K562 (cell line): ENCODE measurements at regions not wholly inside any gene's neighbourhood (a gene's known extent, or its start where the extent isn't known, plus 50 kb on each side); places are given as distances from the start of the nearest gene placed in this dataset.

Experiments used
- ATAC-seq: fragments of 200-7000 bp; cut with Tn5 transposase; 3 replicates; pipeline ENCODE4 v1.9.1; 2020; ENCODE audit warnings: moderate library complexity
- BruUV-seq: library from RNA; stranded (reverse); fragments of 400-500 nt; replicated peaks from 2 replicates; lab custom pipeline; 2021; lab: Mats Ljungman, UMichigan
- CTCF ChIA-PET: fragments of 300-600 bp; formaldehyde crosslinking; extraction: SDS; loops from one replicate; lab custom pipeline; 2021; ENCODE audit warnings: low intra/inter-chr PET ratio; lab: Yijun Ruan, JAX
- POLR2A ChIA-PET: fragments of 300-600, 350-650 bp; sonication (Branson Sonifier 250); formaldehyde crosslinking; extraction: SDS; loops from one replicate; lab custom pipeline; 2021; ENCODE audit warnings: antibody characterized with exemption, inconsistent platforms; lab: Yijun Ruan, JAX
- DNase-seq, 4 experiments: peaks; one replicate each; pipeline versions ENCODE4 v3.0.0 to v3.0.0-alpha.2; 2011 to 2018; ENCODE audit warnings: low spot score in 3 of 4, mixed read lengths in 3 of 4; ENCODE audit errors: extremely low read depth in 1 of 4
- FAIRE-seq: peaks from 2 replicates; lab custom pipeline; 2011; peaks lifted over from hg19 to GRCh38; lab: Jason Lieb, UNC
- H2AFZ ChIP-seq: 2 replicates; pipeline ENCODE4 v1.6.0; 2011; ENCODE audit warnings: low read depth, low read length, control low read depth, inconsistent platforms
- H3K27ac ChIP-seq: fragments of 200-600 bp; 3 replicates; pipeline ENCODE4 v1.8.0; 2011; ENCODE audit warnings: low read depth, mild to moderate bottlenecking, control low read depth, inconsistent platforms, low read length, moderate library complexity, mixed read lengths; ENCODE audit errors: extremely low read depth
- H3K27me3 ChIP-seq, 2 experiments: fragments of 300-600 bp in 1 of 2; 2 replicates in 1 of 2; 3 replicates in 1 of 2; pipeline versions ENCODE4 v1.6.0 to v1.8.0; 2011; ENCODE audit warnings: inconsistent platforms in 2 of 2, low read length in 2 of 2, mild to moderate bottlenecking in 1 of 2, mixed read lengths in 1 of 2, moderate library complexity in 1 of 2; ENCODE audit not compliant: control insufficient read depth in 2 of 2, insufficient read depth in 2 of 2
- H3K36me3 ChIP-seq: fragments of 300-600 bp; 3 replicates; pipeline ENCODE4 v1.8.0; 2011; ENCODE audit warnings: mild to moderate bottlenecking, low read length, inconsistent platforms; ENCODE audit not compliant: control insufficient read depth, insufficient read depth
- H3K4me1 ChIP-seq, 2 experiments: fragments of 200-600 bp in 1 of 2; replicated peaks in 1 of 2; 2 replicates in 1 of 2; 3 replicates in 1 of 2; pipeline versions ENCODE4 v1.5.1 to v1.8.0; 2011; ENCODE audit warnings: inconsistent platforms in 2 of 2, low read length in 2 of 2, mild to moderate bottlenecking in 1 of 2, mixed read lengths in 1 of 2, moderate library complexity in 1 of 2; ENCODE audit not compliant: control insufficient read depth in 2 of 2, insufficient read depth in 2 of 2
- H3K4me2 ChIP-seq: 2 replicates; pipeline ENCODE4 v1.6.1; 2011; ENCODE audit warnings: low read length, control low read depth, inconsistent platforms, mixed read lengths; ENCODE audit not compliant: insufficient read depth
- H3K4me3 ChIP-seq: fragments of 200-600 bp; sonication (generic), shearing (Covaris generic); 2 replicates; pipeline ENCODE4 v1.5.1; 2016; ENCODE audit warnings: control low read depth, inconsistent platforms
- H3K79me2 ChIP-seq: fragments of 200-600 bp; 3 replicates; pipeline ENCODE4 v1.8.0; 2011; ENCODE audit warnings: low read length, inconsistent platforms; ENCODE audit not compliant: control insufficient read depth, insufficient read depth
- H3K9ac ChIP-seq, 2 experiments: 2 replicates each; pipeline versions ENCODE4 v1.6.0 to v1.6.1; 2011; ENCODE audit warnings: low read depth in 2 of 2, low read length in 2 of 2, control low read depth in 1 of 2, inconsistent platforms in 1 of 2, mild to moderate bottlenecking in 1 of 2, mixed read lengths in 1 of 2; ENCODE audit not compliant: insufficient read depth in 1 of 2
- H3K9me1 ChIP-seq: one replicate; pipeline ENCODE4 v1.6.0; 2011; ENCODE audit warnings: inconsistent platforms, mild to moderate bottlenecking, low read length, moderate library complexity; ENCODE audit not compliant: control insufficient read depth, insufficient read depth
- H3K9me3 ChIP-seq: replicated peaks from 2 replicates; pipeline ENCODE4 v1.5.1; 2011; ENCODE audit warnings: low read depth, low read length, inconsistent platforms; ENCODE audit not compliant: control insufficient read depth, insufficient read depth
- H4K20me1 ChIP-seq: replicated peaks from 2 replicates; pipeline ENCODE4 v1.6.1; 2011; ENCODE audit warnings: low read length, inconsistent platforms, mixed read lengths; ENCODE audit not compliant: control insufficient read depth, insufficient read depth
- KAT2B ChIP-seq: IDR thresholded peaks from one replicate; pipeline ENCODE4 v1.6.1; 2012; ENCODE audit warnings: low read depth, mild to moderate bottlenecking, control low read depth, inconsistent platforms, low read length, moderate library complexity
- MYC ChIP-seq, 2 experiments: fragments of 250-450 bp in 1 of 2; sonication (Bioruptor Pico) in 1 of 2; IDR thresholded peaks; 2 replicates each; pipeline versions ENCODE4 v1.5.1 to v1.6.1; 2012 to 2021; ENCODE audit warnings: low read depth in 2 of 2, borderline replicate concordance in 1 of 2, improper control_type of control experiment in 1 of 2, low read length in 1 of 2, mild to moderate bottlenecking in 1 of 2, moderate library complexity in 1 of 2
- RBM15 ChIP-seq: fragments of 200-400 bp; formaldehyde crosslinking; IDR thresholded peaks from 2 replicates; pipeline ENCODE4 v1.6.1; 2018; ENCODE audit warnings: mild to moderate bottlenecking, low read length, moderate library complexity; ENCODE audit not compliant: insufficient read depth
- RFX7 ChIP-seq: fragments of 250-450 bp; sonication (Bioruptor Pico); IDR thresholded peaks from 2 replicates; pipeline ENCODE4 v1.5.1; 2021; ENCODE audit warnings: mild to moderate bottlenecking
- SMARCC2 ChIP-seq: fragments of 450-650 bp; IDR thresholded peaks from 2 replicates; pipeline ENCODE4 v1.6.1; 2017; ENCODE audit warnings: antibody characterized with exemption, moderate library complexity, mild to moderate bottlenecking, low read depth
- ZNF212 ChIP-seq: fragments of 450-650 bp; formaldehyde crosslinking; IDR thresholded peaks from 2 replicates; pipeline ENCODE4 v1.4.0; 2020; ENCODE audit warnings: mild to moderate bottlenecking
- ZNF79 ChIP-seq: fragments of 250-450 bp; sonication (Bioruptor Pico); IDR thresholded peaks from 2 replicates; pipeline ENCODE4 v1.4.0; 2020; ENCODE audit warnings: low read depth, mild to moderate bottlenecking, moderate library complexity
- WGBS: fragments of 100-300 bp; shearing (Covaris generic); methylation state at CpG from one replicate; pipeline ENCODE4 v1.1.6; 2016; ENCODE audit warnings: low coverage, mixed read lengths; ENCODE audit not compliant: insufficient coverage; ENCODE audit errors: missing lambda C conversion rate; 5-methylcytosine and 5-hydroxymethylcytosine counted together
- in situ Hi-C: fragments of 300-500 bp; cut with MboI; formaldehyde crosslinking; loops from 4 replicates; pipeline ENCODE4 v1.15.0; 2018; ENCODE audit warnings: inconsistent platforms, mixed read lengths
- intact Hi-C: fragments of 100-400 bp; cut with micrococcal nuclease; formaldehyde crosslinking; loops from 2 replicates; pipeline ENCODE4 v1.14.2; 2022
- TF ChIP-seq, protein P1 (sequence below): sonication (generic); formaldehyde crosslinking; IDR thresholded peaks from 2 replicates; pipeline ENCODE4 v1.4.0; 2020; ENCODE audit warnings: mild to moderate bottlenecking, missing genetic modification reagents

DNA sequence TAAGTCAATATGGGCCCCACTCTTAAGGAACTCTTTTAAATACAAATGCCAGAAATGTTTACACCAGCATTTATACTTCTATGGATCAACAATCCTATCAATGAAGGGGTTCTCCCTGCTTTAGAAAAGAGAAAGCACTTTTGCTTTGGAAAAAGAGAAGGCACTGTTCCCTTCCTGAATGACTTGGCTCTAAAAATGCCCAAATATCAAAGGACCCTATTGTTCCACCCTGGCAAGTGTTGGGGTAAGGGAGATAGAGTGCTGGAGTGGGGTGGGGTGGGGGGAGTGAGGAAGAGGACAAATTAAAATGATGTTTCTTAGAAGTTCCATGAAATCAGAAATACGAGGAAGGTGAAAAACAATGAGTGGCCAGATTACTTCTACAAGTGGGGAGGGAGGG, 131.6 kb upstream of the GRIN2B start:
- POLR2A ChIA-PET = no interaction called here
- Histone ChIP-seq H3K9me1 (no peaks in the 10 kb centered on the region), H2AFZ (no peak overlapping the region), H3K4me1 (no peaks in the 10 kb centered on the region), H3K27me3 (no peaks in the 10 kb centered on the region), H3K9ac (no peak overlapping the region), H3K9me3 (no peaks in the 10 kb centered on the region), H3K4me3 (no peak overlapping the region), H3K79me2 (no peaks in the 10 kb centered on the region), H3K27ac (no peak overlapping the region), H4K20me1 (no peaks in the 10 kb centered on the region), H3K36me3 (no peaks in the 10 kb centered on the region)
- no peak for ATAC-seq
- in situ Hi-C loops (no loop called here), intact Hi-C loops (no loop called here)
- BruUV-seq = no TSS peak
- WGBS = 0% methylated on average over 1 of the region's 1 CpG
- no peak for DNase-seq
- TF ChIP-seq MYC (IDR thresholded peaks at IDR 0.05; ENCODE audit: low read depth, low read length) (no peak), MYC (CRISPR knock-in tag; IDR thresholded peaks at IDR 0.05; ENCODE audit: borderline replicate concordance, low read depth) (no peak), RFX7 (CRISPR knock-in tag) (no peak), ZNF79 (no peak), SMARCC2 (no peak), KAT2B (no peak), ZNF212 (no peak), RBM15 (no peak)
- TF ChIP-seq, protein P1, sequence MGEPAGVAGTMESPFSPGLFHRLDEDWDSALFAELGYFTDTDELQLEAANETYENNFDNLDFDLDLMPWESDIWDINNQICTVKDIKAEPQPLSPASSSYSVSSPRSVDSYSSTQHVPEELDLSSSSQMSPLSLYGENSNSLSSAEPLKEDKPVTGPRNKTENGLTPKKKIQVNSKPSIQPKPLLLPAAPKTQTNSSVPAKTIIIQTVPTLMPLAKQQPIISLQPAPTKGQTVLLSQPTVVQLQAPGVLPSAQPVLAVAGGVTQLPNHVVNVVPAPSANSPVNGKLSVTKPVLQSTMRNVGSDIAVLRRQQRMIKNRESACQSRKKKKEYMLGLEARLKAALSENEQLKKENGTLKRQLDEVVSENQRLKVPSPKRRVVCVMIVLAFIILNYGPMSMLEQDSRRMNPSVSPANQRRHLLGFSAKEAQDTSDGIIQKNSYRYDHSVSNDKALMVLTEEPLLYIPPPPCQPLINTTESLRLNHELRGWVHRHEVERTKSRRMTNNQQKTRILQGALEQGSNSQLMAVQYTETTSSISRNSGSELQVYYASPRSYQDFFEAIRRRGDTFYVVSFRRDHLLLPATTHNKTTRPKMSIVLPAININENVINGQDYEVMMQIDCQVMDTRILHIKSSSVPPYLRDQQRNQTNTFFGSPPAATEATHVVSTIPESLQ = no peak
- TF ChIP-seq, all 486 proteins: peak for 0
- no peak overlapping the region for H3K4me2 ChIP-seq
- FAIRE-seq = no peak
- CTCF ChIA-PET = no interaction called here
